ENCODE measurements at regions not wholly inside any gene's neighbourhood (a gene's known extent, or its start where the extent isn't known, plus 50 kb on each side); places are given as distances from the start of the nearest gene placed in this dataset.

- no peak for TF ChIP-seq CTCF (IDR thresholded peaks at IDR 0.05; ENCODE audit: borderline replicate concordance, control extremely low read depth, extremely low read depth, insufficient read depth, missing control alignments)
- in situ Hi-C loops (cut with MboI; ENCODE audit: low sequenced_read_pairs, unreplicated experiment) = loop anchor here (10.0 kb wide), 1 partner anchor 169 kb away; no protein-coding TSS in a partner anchor
- no peak for DNase-seq (ENCODE audit: low spot score)
These were observed 86.6 kb downstream of the NOC3L start for GRCh38 chr10:94276140-94276539.

DNA sequence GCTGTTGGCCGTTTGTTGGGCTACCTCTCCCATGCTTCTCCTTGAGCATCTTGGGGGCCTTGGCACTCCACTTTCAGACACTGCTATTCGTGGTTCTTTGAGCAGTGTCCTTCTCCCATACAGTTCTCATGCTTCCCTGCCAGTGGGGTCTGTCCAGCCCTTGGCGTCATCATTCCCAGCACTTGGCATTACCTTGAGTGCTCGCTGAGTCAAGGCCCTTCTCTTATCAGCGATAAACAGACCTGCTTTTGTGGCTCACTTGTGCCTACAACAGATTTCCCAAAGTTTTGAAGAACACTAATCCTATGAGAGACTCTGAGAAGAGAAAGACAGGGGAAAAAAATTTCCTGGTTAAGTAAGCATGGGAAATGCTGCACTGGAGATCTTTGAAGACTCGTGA, 85.3 kb downstream of the NOC3L start:
- TF ChIP-seq CTCF (IDR thresholded peaks at IDR 0.05; ENCODE audit: borderline replicate concordance, control extremely low read depth, extremely low read depth, insufficient read depth, missing control alignments) = no peak
- in situ Hi-C loops (cut with MboI; ENCODE audit: low sequenced_read_pairs, unreplicated experiment) = loop anchor here (10.0 kb wide), 1 partner anchor 167 kb away; no protein-coding TSS in a partner anchor
- no peak for DNase-seq (ENCODE audit: low spot score)

DNA sequence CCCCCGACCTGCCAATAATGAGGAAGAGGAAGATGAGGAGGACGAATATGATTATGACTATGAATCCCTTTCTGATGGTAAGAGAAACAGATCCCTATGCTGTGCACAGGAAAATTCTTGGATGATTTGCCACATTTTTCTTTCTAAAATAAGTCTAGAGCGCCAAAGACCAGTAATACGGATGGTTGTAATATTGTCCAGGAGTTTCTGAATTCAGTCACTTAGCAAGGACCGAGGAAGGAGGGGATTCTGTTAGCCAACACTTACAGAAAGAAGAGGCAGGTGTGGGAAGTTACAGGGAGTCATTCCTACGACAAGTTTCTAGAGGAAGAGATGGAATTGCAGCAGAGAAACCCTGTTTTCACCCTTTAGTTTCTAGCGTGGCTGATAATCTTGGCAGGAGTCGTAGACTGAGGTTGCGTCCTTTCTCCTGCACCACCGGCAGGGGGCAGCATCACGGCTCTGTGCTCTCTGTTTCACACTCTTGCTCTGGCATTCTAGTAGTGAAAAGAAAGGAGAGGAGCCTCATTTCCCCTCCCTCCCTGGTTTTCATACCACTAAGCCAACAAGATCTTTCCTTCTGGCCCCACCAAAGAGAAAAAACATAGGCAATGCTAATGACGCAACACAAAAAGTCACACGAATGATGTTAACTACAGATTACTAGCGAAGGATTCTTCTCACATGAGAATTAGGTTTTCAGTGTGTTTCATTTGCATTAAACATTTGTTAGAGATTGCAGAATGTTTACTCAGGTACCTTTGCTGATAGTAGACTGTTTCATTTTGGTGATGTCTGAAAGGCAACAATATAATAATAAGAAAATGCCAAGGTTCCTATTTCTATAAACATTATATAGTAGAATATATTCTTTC, 82.7 kb downstream of the NOC3L start:
- in situ Hi-C loops (cut with MboI; ENCODE audit: low sequenced_read_pairs, unreplicated experiment) = loop anchor here (10.0 kb wide), 1 partner anchor 165 kb away; no protein-coding TSS in a partner anchor
- DNase-seq (ENCODE audit: low spot score) = peak; percentile 36
- peak; percentile 96 for TF ChIP-seq CTCF (IDR thresholded peaks at IDR 0.05; ENCODE audit: borderline replicate concordance, control extremely low read depth, extremely low read depth, insufficient read depth, missing control alignments)

DNA sequence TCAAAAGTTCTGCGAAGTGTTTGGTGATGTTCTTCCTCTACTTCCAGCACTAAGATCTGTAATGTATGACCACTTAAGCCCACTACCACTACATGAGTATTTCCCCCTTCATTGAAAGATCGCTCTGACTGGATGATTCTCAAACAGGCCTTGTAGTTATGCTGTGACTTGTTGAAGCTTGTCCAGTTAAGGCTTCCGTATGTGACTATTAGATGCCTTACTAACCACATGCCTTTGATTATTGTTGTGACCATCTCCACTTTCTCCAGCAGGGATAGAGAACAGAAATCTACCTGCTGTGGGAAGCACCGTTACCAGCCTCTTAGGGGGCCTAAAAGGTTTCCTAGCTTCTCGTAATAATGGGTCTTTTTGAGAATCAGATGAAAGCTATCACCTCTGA, 81.1 kb downstream of the NOC3L start:
- no peak for DNase-seq (ENCODE audit: low spot score)
- in situ Hi-C loops (cut with MboI; ENCODE audit: low sequenced_read_pairs, unreplicated experiment) = no loop called here
- TF ChIP-seq CTCF (IDR thresholded peaks at IDR 0.05; ENCODE audit: borderline replicate concordance, control extremely low read depth, extremely low read depth, insufficient read depth, missing control alignments) = no peak

GRCh38 chr10:94282369-94282768, 80.4 kb downstream of the NOC3L start:
- DNase-seq (ENCODE audit: low spot score) = no peak
- in situ Hi-C loops (cut with MboI; ENCODE audit: low sequenced_read_pairs, unreplicated experiment) = no loop called here
- no peak for TF ChIP-seq CTCF (IDR thresholded peaks at IDR 0.05; ENCODE audit: borderline replicate concordance, control extremely low read depth, extremely low read depth, insufficient read depth, missing control alignments)

Data from GM13976 (cell line).